ENCODE measurements at regions not wholly inside any gene's neighbourhood (a gene's known extent, or its start where the extent isn't known, plus 50 kb on each side); places are given as distances from the start of the nearest gene placed in this dataset.
"Not testable (repeated sequence)": the region's sequence is repeated elsewhere in the genome, so short reads cannot be mapped to it uniquely, and the experiment has no call there.

- DNase-seq: no peak
Observed at GRCh38 chr1:168490306-168490705, 53.5 kb downstream of the XCL2 start.

GRCh38 chr1:168488138-168488537 lies 55.7 kb downstream of the XCL2 start:
- DNase-seq: no peak

- not testable (repeated sequence) for DNase-seq
Observed at GRCh38 chr1:168486820-168487219, 57.0 kb downstream of the XCL2 start.

- DNase-seq: no peak
Observed at GRCh38 chr1:168485048-168485447, 58.7 kb downstream of the XCL2 start.

- no peak for DNase-seq
Observed at GRCh38 chr1:168484083-168484482, 59.7 kb downstream of the XCL2 start.

GRCh38 chr1:168483539-168483938 lies 60.3 kb downstream of the XCL2 start:
- DNase-seq: peak; percentile 85

- no peak for DNase-seq
Observed at GRCh38 chr1:168482106-168482505, 61.7 kb downstream of the XCL2 start.

- DNase-seq: no peak
Observed at GRCh38 chr1:168481586-168481985, 62.2 kb downstream of the XCL2 start.

- DNase-seq: no peak
Observed at GRCh38 chr1:168480997-168481396, 62.8 kb downstream of the XCL2 start.

GRCh38 chr1:168477792-168478191 lies 66.0 kb downstream of the XCL2 start:
- DNase-seq: no peak

- DNase-seq: no peak
Observed at GRCh38 chr1:168476588-168477385, 67.0 kb downstream of the XCL2 start.

- no peak for DNase-seq
Observed at GRCh38 chr1:168474322-168474721, 69.5 kb downstream of the XCL2 start.

- DNase-seq: no peak
Observed at GRCh38 chr1:168473126-168473525, 70.7 kb downstream of the XCL2 start.

GRCh38 chr1:168472223-168472622 lies 71.6 kb downstream of the XCL2 start:
- no peak for DNase-seq

GRCh38 chr1:168470901-168471431 lies 72.8 kb downstream of the XCL2 start:
- DNase-seq: peak; percentile 92

- DNase-seq: peak; percentile 89
Observed at GRCh38 chr1:168469690-168470089, 74.1 kb downstream of the XCL2 start.

- no peak for DNase-seq
Observed at GRCh38 chr1:168468822-168469221, 75.0 kb downstream of the XCL2 start.

GRCh38 chr1:168468042-168468809 lies 75.6 kb downstream of the XCL2 start:
- peak; percentile 71 for DNase-seq

GRCh38 chr1:168467452-168467851 lies 76.3 kb downstream of the XCL2 start:
- DNase-seq: no peak

- DNase-seq: no peak
Observed at GRCh38 chr1:168466714-168467131, 77.1 kb downstream of the XCL2 start.

- peak; percentile 23 for DNase-seq
Observed at GRCh38 chr1:168466092-168466713, 77.6 kb downstream of the XCL2 start.

GRCh38 chr1:168461108-168461507 lies 82.7 kb downstream of the XCL2 start:
- not testable (repeated sequence) for DNase-seq

GRCh38 chr1:168457296-168457695 lies 86.5 kb downstream of the XCL2 start:
- not testable (repeated sequence) for DNase-seq
